ENCODE measurements at regions not wholly inside any gene's neighbourhood (a gene's known extent, or its start where the extent isn't known, plus 50 kb on each side); places are given as distances from the start of the nearest gene placed in this dataset.
A peak's percentile ranks its signal among the peaks of the same experiment; 100 is the strongest.

DNA sequence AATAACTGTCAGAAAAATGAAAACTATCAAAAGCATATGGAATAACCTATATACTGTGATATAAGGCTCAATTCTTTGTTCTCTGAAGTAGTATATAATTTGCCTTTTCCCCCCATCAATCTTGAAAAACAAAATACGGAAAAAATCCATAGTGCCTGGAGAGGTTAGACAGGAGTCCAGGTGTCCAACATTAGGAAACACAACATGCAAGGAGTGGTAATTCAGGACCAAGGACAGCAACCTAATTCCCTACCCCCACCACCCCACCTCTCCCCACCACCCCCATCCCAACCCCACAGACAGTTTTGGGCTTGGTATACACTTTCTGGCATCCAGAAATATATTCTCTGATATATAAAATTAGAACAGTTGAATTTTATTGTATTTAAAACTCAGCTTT is 55.1 kb upstream of the SLC25A26 start:
- no peak for DNase-seq

DNA sequence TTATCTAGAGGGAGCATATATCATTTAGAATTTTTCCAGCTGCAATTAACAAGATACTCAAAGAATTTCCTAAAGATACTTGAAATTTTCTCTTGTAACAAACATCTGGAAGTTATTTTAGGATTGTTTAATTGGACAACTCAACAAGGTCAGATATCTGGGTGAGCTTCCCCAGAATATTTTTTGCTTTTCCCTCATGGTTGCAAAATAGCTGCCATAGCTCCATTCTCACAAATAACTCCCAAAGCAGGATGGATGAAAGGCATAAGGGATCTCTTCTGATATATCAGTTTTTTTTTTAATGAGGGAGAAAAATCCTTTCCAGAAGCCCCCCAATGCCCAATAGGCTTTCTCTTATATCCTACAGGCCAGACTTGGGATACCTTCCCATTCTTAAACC is 56.6 kb upstream of the SLC25A26 start:
- no peak for DNase-seq

- DNase-seq, result no peak
These were observed 57.6 kb upstream of the SLC25A26 start for GRCh38 chr3:66163222-66163621.

DNA sequence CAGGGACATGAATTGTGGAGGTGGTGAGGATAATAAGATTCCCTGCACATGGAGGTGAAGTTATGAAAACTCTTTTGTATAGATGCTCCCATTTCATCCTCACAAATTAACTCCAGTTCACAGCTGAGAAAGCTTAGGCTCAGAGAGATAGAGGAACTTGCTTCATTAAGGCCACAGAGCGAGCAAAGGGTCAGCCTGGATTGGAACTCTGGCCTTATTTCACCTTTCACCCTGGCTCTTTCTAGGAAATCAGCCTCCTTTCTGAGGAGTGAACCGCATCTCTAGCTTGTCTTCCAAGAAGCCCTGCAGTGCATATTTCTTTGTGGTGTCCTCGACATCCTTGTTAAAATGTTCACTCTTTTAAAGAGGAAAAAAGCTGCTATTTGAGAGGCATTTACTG is 58.0 kb upstream of the SLC25A26 start:
- no peak for DNase-seq

DNA sequence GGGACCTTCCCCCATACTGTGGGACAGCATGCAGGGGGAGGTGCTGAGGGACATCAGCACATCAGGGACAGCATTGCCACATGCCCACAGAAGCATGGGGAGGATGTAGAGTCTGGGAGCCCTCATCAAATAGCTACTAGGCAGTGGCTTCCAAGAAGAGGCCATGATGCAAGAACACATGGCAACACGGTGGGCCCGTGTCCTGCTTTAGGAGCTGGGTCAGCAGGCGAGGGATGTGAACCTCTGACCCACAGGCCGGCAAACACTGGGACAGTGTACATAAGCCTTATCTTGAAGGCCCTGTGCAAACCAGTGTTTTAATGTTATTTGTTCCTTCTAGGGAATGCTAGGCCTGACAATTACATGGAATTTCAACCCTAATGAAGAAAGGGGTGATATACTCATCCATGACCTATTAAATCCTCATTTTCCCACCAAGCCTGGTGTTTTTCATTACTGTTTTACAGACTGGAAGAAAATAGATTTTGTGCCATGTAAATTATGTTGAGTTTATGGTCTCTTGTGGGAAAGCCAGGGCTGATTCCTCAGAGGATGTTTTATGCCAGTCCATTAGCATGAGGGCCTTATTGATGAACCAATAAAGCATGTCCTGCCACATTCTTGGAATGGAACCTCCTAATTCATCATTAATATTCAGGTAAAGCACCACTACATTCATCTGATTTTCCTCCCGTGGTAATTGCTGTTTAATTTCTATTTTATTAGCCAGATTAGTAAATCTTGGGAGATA is 61.7 kb upstream of the SLC25A26 start:
- no peak for DNase-seq

DNA sequence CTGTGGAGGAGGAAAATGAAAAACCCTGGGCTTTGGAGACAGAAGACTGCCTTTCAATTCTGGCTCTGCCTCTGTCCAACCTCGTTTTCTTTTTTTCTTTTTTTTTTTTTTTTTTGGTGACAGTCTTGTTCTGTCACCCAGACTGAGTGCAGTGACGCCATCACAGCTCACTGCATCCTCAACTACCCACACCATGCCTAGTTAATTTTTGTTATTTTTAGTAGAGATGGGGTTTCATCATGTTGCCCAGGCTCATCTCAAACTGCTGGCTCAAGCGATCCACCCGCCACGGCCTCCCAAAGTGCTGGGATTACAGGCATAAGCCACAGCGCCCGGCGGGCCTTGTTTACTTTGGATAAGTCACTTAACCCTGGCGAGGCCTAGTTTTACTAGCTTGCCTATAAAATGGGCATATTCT is 66.3 kb upstream of the SLC25A26 start:
- no peak for DNase-seq

- peak; percentile 23 for DNase-seq
These were observed 67.0 kb upstream of the SLC25A26 start for GRCh38 chr3:66153481-66154443.

DNA sequence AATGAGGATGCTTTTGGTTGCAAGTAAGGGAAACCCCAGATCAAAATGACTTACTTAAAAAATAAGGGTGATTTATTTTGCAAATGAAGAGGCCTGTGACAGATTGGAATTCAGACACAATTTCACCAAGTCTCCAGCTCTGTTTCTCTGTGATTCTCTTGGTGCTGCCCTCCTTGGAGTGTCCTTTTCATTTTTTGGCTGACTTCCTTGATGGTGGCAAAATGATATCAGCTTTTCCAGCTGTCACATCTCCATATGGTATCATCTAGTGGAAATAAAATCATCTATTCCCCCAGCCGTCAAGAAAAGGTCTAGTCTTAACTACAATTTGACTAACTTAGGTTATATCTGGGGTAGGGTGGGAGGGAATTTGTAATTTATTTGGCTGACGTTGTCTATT is 68.5 kb upstream of the SLC25A26 start:
- no peak for DNase-seq

GRCh38 chr3:66150977-66151376 is 69.8 kb upstream of the SLC25A26 start:
- DNase-seq, result no peak

DNA sequence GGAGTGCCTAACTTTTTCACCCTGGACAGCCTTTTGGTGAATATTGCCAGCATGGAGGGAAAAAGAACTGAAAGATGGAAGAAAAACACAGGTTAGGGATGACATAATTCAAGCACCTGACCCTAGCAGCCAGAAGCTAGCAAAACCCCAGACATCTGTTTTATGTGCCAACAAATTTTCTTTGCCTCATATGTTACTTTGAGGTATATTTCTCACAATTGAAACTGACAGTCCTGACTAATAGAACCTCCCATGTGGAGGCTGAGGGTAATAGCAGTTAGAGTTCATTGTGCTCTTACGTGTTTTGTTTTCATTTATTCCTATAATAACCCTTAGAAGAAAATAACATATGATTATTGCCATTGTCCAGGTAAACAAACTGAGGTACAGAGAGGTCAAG is 71.5 kb upstream of the SLC25A26 start:
- no peak for DNase-seq

- DNase-seq, result no peak
These were observed 75.4 kb upstream of the SLC25A26 start for GRCh38 chr3:66145408-66145733.

GRCh38 chr3:66144568-66145407 is 76.0 kb upstream of the SLC25A26 start:
- peak; percentile 52 for DNase-seq

- DNase-seq, result no peak
These were observed 78.7 kb upstream of the SLC25A26 start for GRCh38 chr3:66142079-66142478.

DNA sequence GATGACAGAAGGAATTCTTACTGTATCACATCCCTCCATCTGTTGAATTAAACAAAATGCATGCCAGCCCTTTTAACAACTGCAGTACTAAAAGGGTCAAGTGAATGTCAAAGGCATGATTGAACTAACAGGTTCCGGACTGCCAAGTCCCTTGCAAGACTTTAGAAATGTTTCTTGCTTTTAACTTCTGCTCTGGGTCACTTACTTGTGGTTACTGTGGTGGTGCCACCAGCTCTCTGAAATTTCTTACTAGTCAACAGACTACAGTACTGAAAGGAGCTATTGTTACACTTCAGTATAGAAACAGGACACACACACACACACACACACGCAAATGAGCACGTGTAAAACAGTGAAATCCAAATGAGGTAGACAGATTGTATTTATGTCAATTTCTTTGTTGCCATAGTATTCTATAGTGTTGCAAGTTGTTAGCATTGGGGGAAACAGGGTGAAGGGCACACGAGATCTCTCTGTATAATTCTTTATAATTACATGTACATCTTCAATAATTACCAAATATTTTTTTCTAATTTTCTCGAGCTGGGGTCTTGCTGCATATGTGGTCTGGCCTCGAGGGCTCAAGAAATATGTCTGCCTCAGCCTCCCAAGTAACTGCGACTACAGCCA is 79.9 kb upstream of the SLC25A26 start:
- DNase-seq, result no peak

GRCh38 chr3:66140106-66140505 is 80.7 kb upstream of the SLC25A26 start:
- DNase-seq, result peak; percentile 64

GRCh38 chr3:66139415-66139814 is 81.4 kb upstream of the SLC25A26 start:
- DNase-seq, result no peak

GRCh38 chr3:66138336-66139313 is 82.2 kb upstream of the SLC25A26 start:
- peak; percentile 77 for DNase-seq

DNA sequence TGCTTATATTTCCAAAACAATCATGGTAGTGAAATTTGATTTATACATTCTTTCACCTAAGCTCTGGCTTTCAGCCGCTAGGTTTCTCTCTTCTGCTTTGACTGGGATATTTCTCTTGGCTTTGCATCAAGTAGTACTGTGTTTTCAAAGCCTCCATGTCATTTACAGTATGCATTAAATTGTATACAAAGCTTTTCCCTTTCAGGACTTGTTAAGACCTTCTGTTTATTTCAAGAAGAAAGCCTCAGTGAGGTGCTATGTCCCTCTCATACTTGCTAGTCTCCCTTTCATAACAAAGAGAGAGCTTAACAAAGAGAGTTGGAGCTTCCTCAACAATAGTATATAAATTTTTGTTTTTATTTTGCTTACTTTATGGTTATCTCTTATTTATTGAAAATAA is 84.2 kb upstream of the SLC25A26 start:
- no peak for DNase-seq

DNA sequence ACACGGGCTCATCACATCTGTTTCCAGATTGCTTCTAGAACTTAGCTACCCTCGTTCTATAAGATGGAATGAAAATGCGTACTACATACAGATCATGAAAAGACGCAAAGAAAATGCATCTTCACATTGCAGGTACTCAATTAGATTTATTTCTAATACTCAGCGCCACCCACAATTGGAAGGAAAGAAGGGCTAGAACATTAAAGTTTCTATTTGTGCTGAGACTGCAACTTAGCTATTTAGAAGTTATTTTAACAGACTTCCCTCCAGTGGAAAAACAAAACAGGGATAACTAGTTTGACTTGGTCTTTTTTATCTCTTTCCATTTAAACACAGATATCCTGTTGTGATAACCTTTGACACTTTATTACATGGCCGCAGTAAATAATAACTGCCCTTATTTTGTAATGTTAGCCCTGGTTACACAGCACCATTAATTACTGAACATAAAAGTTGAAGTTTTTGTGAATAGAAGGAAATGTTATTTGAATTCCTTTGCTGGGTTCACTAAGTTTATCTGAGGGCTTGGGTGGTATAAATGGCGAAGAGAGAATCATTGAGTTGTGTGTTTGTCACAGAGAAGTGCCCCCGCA is 86.9 kb upstream of the SLC25A26 start:
- DNase-seq, result no peak

DNA sequence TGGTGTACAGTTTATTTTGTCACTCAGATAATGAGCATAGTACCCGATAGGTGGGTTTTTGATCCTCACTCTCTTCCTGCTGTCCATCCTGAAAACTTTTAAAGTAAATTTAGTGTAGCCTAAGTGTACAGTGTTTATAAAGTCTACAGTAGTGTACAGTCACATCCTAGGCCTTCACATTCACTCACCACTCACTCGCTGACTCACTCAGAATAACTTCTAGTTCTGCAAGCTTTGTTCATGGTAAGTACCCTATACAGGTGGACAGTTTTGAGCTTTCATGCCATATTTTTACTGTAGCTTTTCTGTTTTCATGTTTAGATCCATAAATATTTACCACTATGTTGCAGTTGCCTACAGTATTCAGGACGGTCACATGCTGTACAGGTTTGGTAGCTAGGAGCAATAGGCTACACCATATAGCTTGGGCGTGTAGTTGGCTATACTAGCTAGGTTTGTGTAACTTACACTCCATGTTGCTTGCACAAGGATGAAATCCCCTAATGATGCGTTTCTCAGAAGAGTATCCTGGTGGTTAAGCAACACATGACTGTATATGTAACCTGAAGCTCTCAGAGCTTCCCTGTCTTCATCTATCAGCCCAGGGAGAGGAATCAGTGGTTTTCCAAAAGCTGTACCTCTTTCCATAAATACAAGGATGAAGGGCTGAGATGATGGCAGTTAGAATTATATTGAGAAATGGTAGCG is 87.6 kb upstream of the SLC25A26 start:
- DNase-seq, result peak; percentile 75

Data from EL (cell line).